ENCODE measurements at regions not wholly inside any gene's neighbourhood (a gene's known extent, or its start where the extent isn't known, plus 50 kb on each side); places are given as distances from the start of the nearest gene placed in this dataset.

DNA sequence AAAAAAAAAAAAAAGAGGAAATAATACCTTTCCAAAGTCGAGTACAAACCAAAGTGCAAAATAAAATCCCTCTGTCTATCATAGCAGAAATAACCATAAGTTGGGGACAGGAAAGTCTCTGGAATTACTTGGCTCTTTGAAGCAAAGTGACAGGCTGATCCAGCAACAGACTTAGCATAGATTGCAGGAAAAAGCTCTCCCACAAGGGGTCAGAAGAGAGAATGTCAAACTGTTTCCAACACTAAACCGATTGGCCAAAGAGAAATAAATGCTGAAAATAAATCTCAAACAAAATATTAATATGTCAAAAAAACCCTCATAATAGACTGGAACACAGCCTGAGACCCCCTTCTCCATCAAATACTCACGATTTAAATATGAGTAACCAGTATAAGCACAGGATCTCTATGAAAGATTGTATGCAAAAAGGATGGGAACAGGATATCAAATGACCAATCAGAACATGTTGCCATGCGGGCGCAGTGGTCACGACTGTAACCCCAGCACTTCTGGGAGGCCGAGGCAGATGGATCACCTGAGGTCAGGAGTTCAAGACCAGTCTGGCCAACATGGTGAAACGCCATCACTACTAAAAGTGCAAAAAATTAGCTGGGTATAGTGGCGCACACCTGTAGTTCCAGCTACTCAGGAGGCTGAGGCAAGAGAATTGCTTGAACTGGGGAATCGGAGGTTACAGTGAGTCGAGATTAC, 1000.7 kb upstream of the LRRN3 start:
- H2BK120ac ChIP-seq (ENCODE audit: low read depth, low read length), result no peak overlapping the region
- H2BK5ac ChIP-seq (ENCODE audit: low read depth, low read length, poor library complexity, severe bottlenecking), result no peak overlapping the region
- in situ Hi-C loops (cut with MboI; ENCODE audit: low sequenced_read_pairs), result no loop called here
- no peaks in the 10 kb centered on the region for H3K4me1 ChIP-seq (ENCODE audit: control insufficient read depth, insufficient read depth, low read length)
- no peak overlapping the region for H3K18ac ChIP-seq (ENCODE audit: low read depth, low read length)
- H3K79me1 ChIP-seq (ENCODE audit: low read depth in 1 of 2, low read length in 2 of 2), result no peaks in the 10 kb centered on the region
- no peak overlapping the region for H3K56ac ChIP-seq (ENCODE audit: extremely low read depth, insufficient read depth, low read length)
- H3K9me1 ChIP-seq (ENCODE audit: insufficient read depth, low read length), result no peaks in the 10 kb centered on the region
- no peak overlapping the region for H3K27ac ChIP-seq (ENCODE audit: insufficient read depth, low read length)
- BruUV-seq (replicated peaks), result no TSS peak
- WGBS, 2 experiments (ENCODE audit: extremely low coverage in 2 of 2, insufficient read length in 1 of 2), result 92% methylated on average over 6 of the region's 11 CpGs; no CpG with 5 or more reads in 1 of the 2 experiments
- DNase-seq (peak; percentile 37), ATAC-seq (ENCODE audit: low read depth) (no peak)
- H2AFZ ChIP-seq (replicated peaks; ENCODE audit: low read length, poor library complexity), result no peak overlapping the region
- intact Hi-C loops (cut with micrococcal nuclease), result loop anchor here (5.0 kb wide), 2 partner anchors 352 to 1397 kb away; no protein-coding TSS in a partner anchor
- no peak overlapping the region for H2AK5ac ChIP-seq (ENCODE audit: low read depth, low read length)
- no peak overlapping the region for H2BK20ac ChIP-seq (ENCODE audit: low read depth, low read length)
- H3K27me3 ChIP-seq (ENCODE audit: control insufficient read depth, insufficient read depth, low read length), result no peaks in the 10 kb centered on the region
- no peak overlapping the region for H4K91ac ChIP-seq (ENCODE audit: insufficient read depth, low read depth, low read length)
- H3K9me3 ChIP-seq (ENCODE audit: control insufficient read depth, insufficient read depth, low read length), result no peaks in the 10 kb centered on the region
- H3K4me3 ChIP-seq (ENCODE audit: insufficient read depth, low read depth, low read length), result no peak overlapping the region
- no peak overlapping the region for H3K9ac ChIP-seq (ENCODE audit: low read depth, low read length)
- no peak overlapping the region for H2AK9ac ChIP-seq (replicated peaks; ENCODE audit: low read depth, low read length, poor library complexity)
- H3K4ac ChIP-seq (ENCODE audit: low read depth, low read length), result no peak overlapping the region; the same call in 1 of the 2 replicates
- H3K36me3 ChIP-seq (ENCODE audit: control insufficient read depth, insufficient read depth, low read length), result no peaks in the 10 kb centered on the region
- no peak overlapping the region for H3K23ac ChIP-seq (ENCODE audit: low read depth, low read length)
- TF ChIP-seq CTCF (conservative IDR thresholded peaks at IDR 0.05; ENCODE audit: low read depth, low read length) (peak; percentile 48), SMC3 (IDR thresholded peaks at IDR 0.05; ENCODE audit: low read depth, low read length) (peak; percentile 62), MAFK (IDR thresholded peaks at IDR 0.05; ENCODE audit: low read depth, low read length) (no peak), RAD21 (IDR thresholded peaks at IDR 0.05; ENCODE audit: low read length) (peak; percentile 50)
- H4K20me1 ChIP-seq (ENCODE audit: insufficient read depth, low read length), result no peaks in the 10 kb centered on the region
- no peak overlapping the region for H3K4me2 ChIP-seq (ENCODE audit: low read depth, low read length)
- H3K14ac ChIP-seq (replicated peaks; ENCODE audit: low read depth, low read length), result no peak overlapping the region
- H2BK15ac ChIP-seq (ENCODE audit: low read depth, low read length), result no peak overlapping the region
- dilution Hi-C loops (cut with HindIII; ENCODE audit: low sequenced_read_pairs, unreplicated experiment), result no loop called here
- no peak overlapping the region for H4K5ac ChIP-seq (ENCODE audit: low read depth, low read length)
- ChIA-PET CTCF (no interaction called here), POLR2A (ENCODE audit: unreplicated experiment) (no interaction called here)
- no peak overlapping the region for H4K8ac ChIP-seq (ENCODE audit: low read depth in 2 of 2, low read length in 2 of 2)
